DND-41 (cell line): ENCODE measurements at regions not wholly inside any gene's neighbourhood (a gene's known extent, or its start where the extent isn't known, plus 50 kb on each side); places are given as distances from the start of the nearest gene placed in this dataset.

ENCODE experiments used
- EZH2 ChIP-seq: IDR thresholded peaks from 3 replicates; pipeline ENCODE4 v1.6.1; 2012; ENCODE audit warnings: borderline replicate concordance, low read depth, mild to moderate bottlenecking, moderate library complexity, low read length, inconsistent platforms; ENCODE audit not compliant: severe bottlenecking
- TF ChIP-seq, protein P1 (sequence below): IDR thresholded peaks from 2 replicates; pipeline ENCODE4 v1.5.1; 2012; ENCODE audit warnings: borderline replicate concordance, low read length, moderate library complexity, mild to moderate bottlenecking; ENCODE audit not compliant: poor library complexity, severe bottlenecking; ENCODE audit errors: extremely low read depth

- TF ChIP-seq, protein P1, sequence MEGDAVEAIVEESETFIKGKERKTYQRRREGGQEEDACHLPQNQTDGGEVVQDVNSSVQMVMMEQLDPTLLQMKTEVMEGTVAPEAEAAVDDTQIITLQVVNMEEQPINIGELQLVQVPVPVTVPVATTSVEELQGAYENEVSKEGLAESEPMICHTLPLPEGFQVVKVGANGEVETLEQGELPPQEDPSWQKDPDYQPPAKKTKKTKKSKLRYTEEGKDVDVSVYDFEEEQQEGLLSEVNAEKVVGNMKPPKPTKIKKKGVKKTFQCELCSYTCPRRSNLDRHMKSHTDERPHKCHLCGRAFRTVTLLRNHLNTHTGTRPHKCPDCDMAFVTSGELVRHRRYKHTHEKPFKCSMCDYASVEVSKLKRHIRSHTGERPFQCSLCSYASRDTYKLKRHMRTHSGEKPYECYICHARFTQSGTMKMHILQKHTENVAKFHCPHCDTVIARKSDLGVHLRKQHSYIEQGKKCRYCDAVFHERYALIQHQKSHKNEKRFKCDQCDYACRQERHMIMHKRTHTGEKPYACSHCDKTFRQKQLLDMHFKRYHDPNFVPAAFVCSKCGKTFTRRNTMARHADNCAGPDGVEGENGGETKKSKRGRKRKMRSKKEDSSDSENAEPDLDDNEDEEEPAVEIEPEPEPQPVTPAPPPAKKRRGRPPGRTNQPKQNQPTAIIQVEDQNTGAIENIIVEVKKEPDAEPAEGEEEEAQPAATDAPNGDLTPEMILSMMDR, result no peak
- TF ChIP-seq EZH2, result no peak
Observed at GRCh38 chr2:175359710-175360109, 178.2 kb upstream of the ATP5MC3 start.
